Glomerular endothelial cell (primary cell): ENCODE measurements at regions not wholly inside any gene's neighbourhood (a gene's known extent, or its start where the extent isn't known, plus 50 kb on each side); places are given as distances from the start of the nearest gene placed in this dataset.
"Not testable (repeated sequence)": the region's sequence is repeated elsewhere in the genome, so short reads cannot be mapped to it uniquely, and the experiment has no call there.

Experiments used
- DNase-seq: peaks from one replicate; pipeline ENCODE4 v3.0.0-alpha.2; 2011; ENCODE audit warnings: low read depth, low spot score; ENCODE audit errors: extremely low read depth

- no peak for DNase-seq
These were observed 188.7 kb downstream of the ZNF608 start for GRCh38 chr5:124557761-124558160.

- no peak for DNase-seq
These were observed 191.5 kb downstream of the ZNF608 start for GRCh38 chr5:124554746-124555578.

GRCh38 chr5:124553911-124554310 lies 192.5 kb downstream of the ZNF608 start:
- no peak for DNase-seq

- no peak for DNase-seq
These were observed 193.9 kb downstream of the ZNF608 start for GRCh38 chr5:124552526-124552925.

GRCh38 chr5:124551939-124552279 lies 194.5 kb downstream of the ZNF608 start:
- no peak for DNase-seq

- no peak for DNase-seq
These were observed 195.7 kb downstream of the ZNF608 start for GRCh38 chr5:124550731-124551130.

- DNase-seq, result no peak
These were observed 196.5 kb downstream of the ZNF608 start for GRCh38 chr5:124549891-124550436.

GRCh38 chr5:124546643-124547042 lies 199.8 kb downstream of the ZNF608 start:
- no peak for DNase-seq

GRCh38 chr5:124544366-124545055 lies 201.9 kb downstream of the ZNF608 start:
- DNase-seq, result no peak

- no peak for DNase-seq
These were observed 207.5 kb downstream of the ZNF608 start for GRCh38 chr5:124538931-124539330.

GRCh38 chr5:124538191-124538590 lies 208.2 kb downstream of the ZNF608 start:
- DNase-seq, result no peak

GRCh38 chr5:124537522-124537921 lies 208.9 kb downstream of the ZNF608 start:
- no peak for DNase-seq

- no peak for DNase-seq
These were observed 209.3 kb downstream of the ZNF608 start for GRCh38 chr5:124537107-124537506.

GRCh38 chr5:124536333-124536732 lies 210.1 kb downstream of the ZNF608 start:
- DNase-seq, result no peak

GRCh38 chr5:124530916-124531315 lies 215.5 kb downstream of the ZNF608 start:
- DNase-seq, result no peak

GRCh38 chr5:124528838-124529237 lies 217.6 kb downstream of the ZNF608 start:
- no peak for DNase-seq

- DNase-seq, result no peak
These were observed 219.0 kb downstream of the ZNF608 start for GRCh38 chr5:124527220-124527991.

GRCh38 chr5:124526079-124526478 lies 220.4 kb downstream of the ZNF608 start:
- not testable (repeated sequence) for DNase-seq

GRCh38 chr5:124524552-124525232 lies 221.7 kb downstream of the ZNF608 start:
- DNase-seq, result no peak

GRCh38 chr5:124523897-124524296 lies 222.5 kb downstream of the ZNF608 start:
- no peak for DNase-seq

GRCh38 chr5:124522992-124523391 lies 223.4 kb downstream of the ZNF608 start:
- DNase-seq, result no peak
